Lung (tissue), 11 donors: ENCODE measurements at regions not wholly inside any gene's neighbourhood (a gene's known extent, or its start where the extent isn't known, plus 50 kb on each side); places are given as distances from the start of the nearest gene placed in this dataset.

Experiments
- ATAC-seq: fragments of 200-7000 bp; cut with Tn5 transposase; one replicate; pipeline ENCODE4 v1.9.1; 2020; ENCODE audit warnings: moderate number of reproducible peaks; ENCODE audit not compliant: insufficient read depth, low FRiP score
- DNase-seq, 3 donors: peaks; one replicate each; pipeline ENCODE4 v3.0.0-alpha.2; 2013 to 2017
- H3K27ac ChIP-seq, 2 donors: one replicate each; pipeline ENCODE4 v1.5.1; 2013; ENCODE audit warnings: mild to moderate bottlenecking in 2 of 2, moderate library complexity in 2 of 2, control low read depth in 1 of 2, inconsistent platforms in 1 of 2, low read depth in 1 of 2, low read length in 1 of 2
- H3K27me3 ChIP-seq, 3 donors: one replicate each; pipeline ENCODE4 v1.5.1; 2013; ENCODE audit warnings: low read length in 2 of 3; ENCODE audit not compliant: control insufficient read depth in 3 of 3, insufficient read depth in 3 of 3
- H3K36me3 ChIP-seq, 4 donors: one replicate each; pipeline ENCODE4 v1.5.1; 2013; ENCODE audit warnings: low read length in 4 of 4, mild to moderate bottlenecking in 1 of 4, moderate library complexity in 1 of 4; ENCODE audit not compliant: control insufficient read depth in 4 of 4, insufficient read depth in 4 of 4
- H3K4me1 ChIP-seq, 5 donors: one replicate each; pipeline ENCODE4 v1.5.1; 2013; ENCODE audit warnings: low read length in 5 of 5, mild to moderate bottlenecking in 2 of 5, moderate library complexity in 1 of 5; ENCODE audit not compliant: control insufficient read depth in 5 of 5, insufficient read depth in 5 of 5
- H3K4me3 ChIP-seq: one replicate; pipeline ENCODE4 v1.5.1; 2013; ENCODE audit warnings: mild to moderate bottlenecking, control low read depth, moderate library complexity
- H3K9ac ChIP-seq, 2 donors: one replicate each; pipeline ENCODE4 v1.5.1; 2013; ENCODE audit warnings: low read length in 2 of 2, control low read depth in 1 of 2; ENCODE audit not compliant: insufficient read depth in 1 of 2
- H3K9me3 ChIP-seq, 4 donors: one replicate each; pipeline ENCODE4 v1.5.1; 2013; ENCODE audit warnings: low read length in 3 of 4, mild to moderate bottlenecking in 1 of 4, moderate library complexity in 1 of 4; ENCODE audit not compliant: control insufficient read depth in 4 of 4, insufficient read depth in 3 of 4
- WGBS, 2 donors: extraction: QIAGEN DNeasy Blood & Tissue Kit; methylation state at CpG; one replicate each; pipeline ENCODE4 v1.1.7; 2013; 5-methylcytosine and 5-hydroxymethylcytosine counted together
- TF ChIP-seq, protein P1 (sequence below): IDR thresholded peaks from 2 replicates; pipeline ENCODE4 v1.5.1; 2012; ENCODE audit warnings: mild to moderate bottlenecking; ENCODE audit errors: control extremely low read depth, extremely low read depth
- donor health status: control.
- donor health status: control.
- donor health status: Bipolar disorder and iron deficiency.
- donor health status: healthy.
- donor health status: DM: yes; HTN: yes; CAD: no.

DNA sequence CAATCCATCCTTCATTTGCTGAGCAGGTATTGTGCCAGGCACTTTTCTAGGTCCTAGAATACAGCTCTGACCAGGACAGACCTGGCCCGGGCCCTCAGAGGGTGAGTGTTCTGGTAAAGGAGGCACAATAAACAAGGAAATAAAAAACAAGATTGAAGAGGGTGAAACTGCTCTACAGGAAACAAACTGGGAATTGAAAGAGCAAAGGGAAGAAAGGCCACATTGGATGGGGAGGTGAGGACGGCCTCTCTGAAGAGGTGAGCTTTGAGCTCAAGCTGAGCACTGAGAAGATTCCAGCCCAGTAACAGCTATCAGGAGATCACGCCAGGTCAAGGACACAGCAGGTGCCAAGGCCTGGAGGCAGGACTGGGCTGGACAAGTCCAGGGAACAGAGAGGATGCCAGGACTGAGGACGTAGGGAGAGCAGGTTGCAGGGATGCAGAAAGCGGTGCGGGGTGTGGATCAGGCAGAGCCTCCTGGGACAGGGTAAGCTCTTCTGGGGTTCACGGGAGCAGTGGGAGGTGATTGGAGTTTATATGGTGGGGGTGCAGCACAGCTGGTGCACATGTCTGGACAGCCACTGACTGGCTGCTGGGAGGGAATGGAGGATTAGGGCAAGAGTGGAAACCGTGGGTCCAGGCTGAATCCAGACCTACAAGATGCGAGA is 433.3 kb downstream of the PREX1 start:
- TF ChIP-seq, protein P1, sequence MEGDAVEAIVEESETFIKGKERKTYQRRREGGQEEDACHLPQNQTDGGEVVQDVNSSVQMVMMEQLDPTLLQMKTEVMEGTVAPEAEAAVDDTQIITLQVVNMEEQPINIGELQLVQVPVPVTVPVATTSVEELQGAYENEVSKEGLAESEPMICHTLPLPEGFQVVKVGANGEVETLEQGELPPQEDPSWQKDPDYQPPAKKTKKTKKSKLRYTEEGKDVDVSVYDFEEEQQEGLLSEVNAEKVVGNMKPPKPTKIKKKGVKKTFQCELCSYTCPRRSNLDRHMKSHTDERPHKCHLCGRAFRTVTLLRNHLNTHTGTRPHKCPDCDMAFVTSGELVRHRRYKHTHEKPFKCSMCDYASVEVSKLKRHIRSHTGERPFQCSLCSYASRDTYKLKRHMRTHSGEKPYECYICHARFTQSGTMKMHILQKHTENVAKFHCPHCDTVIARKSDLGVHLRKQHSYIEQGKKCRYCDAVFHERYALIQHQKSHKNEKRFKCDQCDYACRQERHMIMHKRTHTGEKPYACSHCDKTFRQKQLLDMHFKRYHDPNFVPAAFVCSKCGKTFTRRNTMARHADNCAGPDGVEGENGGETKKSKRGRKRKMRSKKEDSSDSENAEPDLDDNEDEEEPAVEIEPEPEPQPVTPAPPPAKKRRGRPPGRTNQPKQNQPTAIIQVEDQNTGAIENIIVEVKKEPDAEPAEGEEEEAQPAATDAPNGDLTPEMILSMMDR, result no peak

DNA sequence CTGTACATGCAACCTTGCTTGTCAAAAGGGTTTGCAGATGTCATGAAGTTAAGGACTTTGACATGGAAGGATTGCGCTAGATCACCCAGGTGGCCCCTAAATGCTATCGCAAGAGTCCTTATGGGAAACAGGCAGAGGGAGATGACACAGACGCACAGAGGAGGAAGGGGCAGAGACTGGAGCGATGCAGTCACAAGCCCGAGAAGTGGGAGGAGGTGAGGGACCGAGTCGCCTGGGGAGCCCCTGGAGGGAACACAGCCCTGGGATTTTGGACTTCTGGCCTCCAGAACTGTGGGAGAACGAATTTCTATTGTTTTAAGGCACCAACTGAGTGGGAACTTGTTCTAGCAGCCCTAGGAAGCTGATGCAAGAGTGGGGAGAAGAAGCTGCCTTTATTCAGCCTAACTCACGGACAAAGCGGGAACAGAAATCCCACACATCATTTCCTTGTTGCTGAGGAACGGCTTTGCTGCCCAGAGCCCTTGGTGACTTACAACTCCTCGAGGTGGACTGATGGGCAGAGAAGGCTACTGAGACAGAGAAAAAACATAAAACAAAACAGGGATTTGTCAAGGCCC is 434.0 kb downstream of the PREX1 start:
- WGBS, 2 donors, result 87 to 89% methylated on average over 12 of the region's 12 CpGs
- no peak for DNase-seq
- peaks cover 0 to 30% (median 25%) of the 10 kb centered on the region in 3 donors for H3K27me3 ChIP-seq
- H3K9ac ChIP-seq, result no peak overlapping the region
- ATAC-seq, result no peak
- H3K36me3 ChIP-seq, result no peaks in the 10 kb centered on the region
- no peak overlapping the region for H3K4me3 ChIP-seq
- peaks cover 0 to 22% (median 7%) of the 10 kb centered on the region in 5 donors for H3K4me1 ChIP-seq
- peaks cover 0 to 6% (median 2%) of the 10 kb centered on the region in 4 donors for H3K9me3 ChIP-seq
- H3K27ac ChIP-seq, result no peak overlapping the region
- TF ChIP-seq, protein P1, result no peak

More for the DNA sequence above, 433.3 kb downstream of the PREX1 start:
- Histone ChIP-seq H3K36me3 (no peaks in the 10 kb centered on the region), H3K4me3 (no peak overlapping the region), H3K9ac (no peak overlapping the region), H3K27ac (no peak overlapping the region), H3K9me3 (peaks cover 0 to 6% (median 2%) of the 10 kb centered on the region in 4 donors), H3K4me1 (peaks cover 0 to 27% (median 7%) of the 10 kb centered on the region in 5 donors), H3K27me3 (peaks cover 0 to 28% (median 25%) of the 10 kb centered on the region in 3 donors)
- ATAC-seq, result no peak
- 87 to 93% methylated on average over 9 of the region's 9 CpGs for WGBS, 2 donors
- DNase-seq, result no peak

DNA sequence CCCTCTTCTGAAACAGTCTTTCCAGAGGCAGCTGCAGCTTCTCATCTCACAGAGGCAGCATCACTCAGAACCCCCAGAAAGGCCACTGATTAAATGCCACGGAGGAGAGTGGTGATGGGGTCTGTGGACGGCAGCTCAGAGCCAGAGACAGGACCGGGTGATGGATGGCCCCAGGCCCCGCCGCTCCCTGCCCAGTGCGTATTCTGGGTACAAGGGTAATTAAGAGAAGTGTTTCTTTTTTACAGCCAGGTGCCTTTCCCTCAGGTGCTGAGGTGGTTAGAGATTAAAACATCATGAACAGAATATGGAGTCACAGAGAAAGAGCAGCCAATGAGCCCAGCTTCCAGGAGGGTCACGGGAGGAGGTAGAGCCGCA is 434.5 kb downstream of the PREX1 start:
- Histone ChIP-seq H3K4me1 (peaks cover 0 to 18% (median 7%) of the 10 kb centered on the region in 5 donors), H3K4me3 (no peak overlapping the region), H3K27me3 (peaks cover 0 to 30% (median 25%) of the 10 kb centered on the region in 3 donors), H3K27ac (no peak overlapping the region), H3K9ac (no peak overlapping the region), H3K9me3 (peaks cover 0 to 6% (median 2%) of the 10 kb centered on the region in 4 donors), H3K36me3 (no peaks in the 10 kb centered on the region)
- 91 to 92% methylated on average over 8 of the region's 8 CpGs for WGBS, 2 donors
- no peak for ATAC-seq
- no peak for DNase-seq
- TF ChIP-seq, protein P1, result no peak
